ENCODE measurements at regions not wholly inside any gene's neighbourhood (a gene's known extent, or its start where the extent isn't known, plus 50 kb on each side); places are given as distances from the start of the nearest gene placed in this dataset.
"Not testable (repeated sequence)": the region's sequence is repeated elsewhere in the genome, so short reads cannot be mapped to it uniquely, and the experiment has no call there.

- TF ChIP-seq EZH2 (IDR thresholded peaks at IDR 0.05; ENCODE audit: borderline replicate concordance, insufficient read depth, low read depth, low read length, poor library complexity, severe bottlenecking); CTCF (IDR thresholded peaks at IDR 0.05): not testable (repeated sequence)
These were observed 89.6 kb upstream of the EPCAM start for GRCh38 chr2:47279525-47279924.
